Astrocyte of the hippocampus (primary cell): ENCODE measurements at regions not wholly inside any gene's neighbourhood (a gene's known extent, or its start where the extent isn't known, plus 50 kb on each side); places are given as distances from the start of the nearest gene placed in this dataset.

Source experiments
- DNase-seq: peaks from one replicate; pipeline ENCODE4 v3.0.0; 2011; ENCODE audit warnings: low read depth, low spot score

- no peak for DNase-seq
These were observed 54.5 kb upstream of the ME3 start for GRCh38 chr11:86726770-86727504.

- DNase-seq, result peak; percentile 50
These were observed 53.8 kb upstream of the ME3 start for GRCh38 chr11:86726118-86726753.

- no peak for DNase-seq
These were observed 51.7 kb upstream of the ME3 start for GRCh38 chr11:86724137-86724536.

GRCh38 chr11:86723281-86723680 lies 50.9 kb upstream of the ME3 start:
- DNase-seq, result no peak

GRCh38 chr11:86722748-86723147 lies 50.3 kb upstream of the ME3 start:
- no peak for DNase-seq
